HCT116 (cell line): ENCODE measurements at regions not wholly inside any gene's neighbourhood (a gene's known extent, or its start where the extent isn't known, plus 50 kb on each side); places are given as distances from the start of the nearest gene placed in this dataset.

Source experiments
- ATAC-seq: fragments of 200-7000 bp; cut with Tn5 transposase; 2 replicates; pipeline ENCODE4 v1.9.1; 2020; ENCODE audit warnings: mild to moderate bottlenecking, moderate library complexity
- BruUV-seq: library from RNA; stranded (reverse); fragments of 400-500 nt; replicated peaks from 2 replicates; lab custom pipeline; 2021; lab: Mats Ljungman, UMichigan
- CTCF ChIA-PET: fragments of 300-600 bp; sonication (Branson Sonifier 250); formaldehyde crosslinking; loops from one replicate; lab custom pipeline; 2021; ENCODE audit warnings: antibody characterized with exemption; lab: Charles Lee
- POLR2A ChIA-PET: fragments of 300-600, 350-600 bp; sonication (Branson Sonifier 250); formaldehyde crosslinking; loops from one replicate; lab custom pipeline; 2021; ENCODE audit warnings: antibody characterized with exemption; lab: Charles Lee
- RAD21 ChIA-PET, 2 experiments: fragments of 300-600 bp; sonication (Branson Sonifier 250); formaldehyde crosslinking; loops; one replicate each; lab custom pipeline; 2023; ENCODE audit warnings: low total read pairs in 2 of 2; ENCODE audit not compliant: uncharacterized antibody in 2 of 2, unreplicated experiment in 2 of 2, low non-redundant PET in 1 of 2; lab: Charles Lee
- DNase-seq: peaks from one replicate; pipeline ENCODE4 v3.0.0-alpha.2; 2010; ENCODE audit warnings: low read depth, low spot score
- H2AFZ ChIP-seq: fragments of 200-600 bp; shearing (Covaris generic), sonication (generic); 2 replicates; pipeline ENCODE4 v1.6.1; 2017; ENCODE audit warnings: low read depth, mixed run types, mixed read lengths, antibody characterized with exemption, low read length; ENCODE audit not compliant: poor library complexity, severe bottlenecking
- H3K27ac ChIP-seq: 2 replicates; pipeline ENCODE4 v1.5.1; 2012; ENCODE audit warnings: low read depth, low read length
- H3K27me3 ChIP-seq: fragments of 200-600 bp; sonication (generic); 2 replicates; pipeline ENCODE4 v1.6.1; 2016; ENCODE audit warnings: mixed run types, low read length, mixed read lengths; ENCODE audit not compliant: insufficient read depth
- H3K36me3 ChIP-seq, 2 experiments: fragments of 200-500 bp in 1 of 2; fragments of 200-600 bp in 1 of 2; sonication (Bioruptor generic) in 1 of 2; sonication (generic) in 1 of 2; 2 replicates each; pipeline versions ENCODE4 v1.5.1 to v1.6.1; 2014 to 2016; ENCODE audit warnings: low read length in 2 of 2, inconsistent platforms in 1 of 2, mixed read lengths in 1 of 2, mixed run types in 1 of 2; ENCODE audit not compliant: insufficient read depth in 2 of 2, control insufficient read depth in 1 of 2
- H3K4me1 ChIP-seq, 2 experiments: fragments of 200-600 bp in 1 of 2; sonication (generic) in 1 of 2; 2 replicates each; pipeline versions ENCODE4 v1.5.1 to v1.6.1; 2012 to 2017; ENCODE audit warnings: low read length in 2 of 2, inconsistent platforms in 1 of 2, mild to moderate bottlenecking in 1 of 2, mixed read lengths in 1 of 2, mixed run types in 1 of 2, moderate library complexity in 1 of 2; ENCODE audit not compliant: insufficient read depth in 2 of 2, control insufficient read depth in 1 of 2
- H3K4me2 ChIP-seq: fragments of 200-600 bp; sonication (generic); 2 replicates; pipeline ENCODE4 v1.6.1; 2017; ENCODE audit warnings: mixed run types, low read length, mixed read lengths
- H3K4me3 ChIP-seq, 2 experiments: fragments of 200-600 bp in 1 of 2; sonication (generic) in 1 of 2; replicated peaks in 1 of 2; 2 replicates each; pipeline ENCODE4 v1.5.1; 2011 to 2016; ENCODE audit warnings: low read length in 2 of 2, control low read depth in 1 of 2, low read depth in 1 of 2, mild to moderate bottlenecking in 1 of 2, mixed read lengths in 1 of 2, mixed run types in 1 of 2
- H3K79me2 ChIP-seq: fragments of 200-600 bp; sonication (generic); 2 replicates; pipeline ENCODE4 v1.6.1; 2017; ENCODE audit warnings: mild to moderate bottlenecking, mixed run types, low read length, moderate library complexity, mixed read lengths; ENCODE audit not compliant: insufficient read depth
- H3K9ac ChIP-seq: fragments of 200-600 bp; sonication (generic); 2 replicates; pipeline ENCODE4 v1.6.1; 2016; ENCODE audit warnings: low read length, mixed read lengths
- H3K9me2 ChIP-seq: fragments of 200-600 bp; sonication (generic), shearing (Covaris generic); 2 replicates; pipeline ENCODE4 v1.6.1; 2017; ENCODE audit warnings: mixed run types, mild to moderate bottlenecking, moderate library complexity; ENCODE audit not compliant: insufficient read depth
- H3K9me3 ChIP-seq, 2 experiments: fragments of 200-500 bp in 1 of 2; fragments of 200-600 bp in 1 of 2; sonication (Bioruptor generic) in 1 of 2; sonication (generic) in 1 of 2; 2 replicates each; pipeline ENCODE4 v1.6.1; 2014 to 2017; ENCODE audit warnings: low read length in 2 of 2, mixed read lengths in 2 of 2, inconsistent platforms in 1 of 2, low read depth in 1 of 2, mild to moderate bottlenecking in 1 of 2, mixed run types in 1 of 2, moderate library complexity in 1 of 2; ENCODE audit not compliant: control insufficient read depth in 1 of 2, insufficient read depth in 1 of 2
- H4K20me1 ChIP-seq: fragments of 200-600 bp; sonication (generic), shearing (Covaris generic); 2 replicates; pipeline ENCODE4 v1.6.1; 2017; ENCODE audit warnings: mixed run types, mild to moderate bottlenecking, moderate library complexity; ENCODE audit not compliant: insufficient read depth
- ATF3 ChIP-seq: IDR thresholded peaks from 2 replicates; pipeline ENCODE4 v1.6.1; 2012
- CBX3 ChIP-seq: IDR thresholded peaks from 2 replicates; pipeline ENCODE4 v1.6.1; 2012; ENCODE audit warnings: low read depth
- CEBPB ChIP-seq: IDR thresholded peaks from 2 replicates; pipeline ENCODE4 v1.6.1; 2012; ENCODE audit warnings: low read depth
- EGR1 ChIP-seq: IDR thresholded peaks from 2 replicates; pipeline ENCODE4 v1.6.1; 2012; ENCODE audit warnings: low read depth
- EZH2 ChIP-seq: fragments of 200-600 bp; sonication (generic); IDR thresholded peaks from 2 replicates; pipeline ENCODE4 v1.6.1; 2017; ENCODE audit warnings: antibody characterized with exemption, mixed run types
- EZH2phosphoT487 ChIP-seq: fragments of 200-600 bp; IDR thresholded peaks from 2 replicates; pipeline ENCODE4 v1.6.1; 2018; ENCODE audit warnings: antibody characterized with exemption, borderline replicate concordance
- FOSL1 ChIP-seq: IDR thresholded peaks from 2 replicates; pipeline ENCODE4 v1.6.1; 2012; ENCODE audit warnings: low read depth
- JUND ChIP-seq: IDR thresholded peaks from 2 replicates; pipeline ENCODE4 v1.6.1; 2012
- MAX ChIP-seq: IDR thresholded peaks from 2 replicates; pipeline ENCODE4 v1.6.1; 2012
- POLR2A ChIP-seq: IDR thresholded peaks from 2 replicates; pipeline ENCODE4 v1.7.0; 2011; ENCODE audit warnings: borderline replicate concordance; ENCODE audit not compliant: insufficient read depth, insufficient read length; ENCODE audit errors: extremely low read depth
- SP1 ChIP-seq: IDR thresholded peaks from 2 replicates; pipeline ENCODE4 v1.6.1; 2012; ENCODE audit warnings: low read depth
- SRF ChIP-seq: IDR thresholded peaks from 2 replicates; pipeline ENCODE4 v1.6.1; 2012; ENCODE audit warnings: low read depth
- TCF7L2 ChIP-seq: IDR thresholded peaks from 2 replicates; pipeline ENCODE4 v1.7.0; 2011; ENCODE audit warnings: borderline replicate concordance, inconsistent platforms; ENCODE audit not compliant: insufficient read depth, insufficient read length; ENCODE audit errors: extremely low read depth
- YY1 ChIP-seq: IDR thresholded peaks from 2 replicates; pipeline ENCODE4 v1.6.1; 2011; ENCODE audit warnings: low read length, low read depth, moderate library complexity, mild to moderate bottlenecking; ENCODE audit not compliant: insufficient replicate concordance; ENCODE audit errors: extremely low read depth
- ZFX ChIP-seq: fragments of 450-650 bp; IDR thresholded peaks from 2 replicates; pipeline ENCODE4 v1.6.1; 2017
- intact Hi-C: fragments of 100-400 bp; cut with micrococcal nuclease; formaldehyde crosslinking; loops from 2 replicates; pipeline ENCODE4 v1.10.0; 2022

- TF ChIP-seq TCF7L2 (no peak), MAX (no peak), JUND (no peak), ATF3 (no peak), SP1 (no peak), ZFX (no peak), FOSL1 (no peak), EZH2phosphoT487 (no peak)
- TF ChIP-seq, all 23 proteins: peak for 0
Measured at GRCh38 chr13:33537676-33538075, 252.1 kb upstream of the STARD13 start (continued).

- intact Hi-C loops = loop anchor here (5.0 to 10.0 kb wide), 2 partner anchors 814 to 1623 kb away; no protein-coding TSS in a partner anchor
- Histone ChIP-seq H3K79me2 (no peaks in the 10 kb centered on the region), H3K9me2 (no peaks in the 10 kb centered on the region), H2AFZ (no peak overlapping the region), H3K27me3 (no peaks in the 10 kb centered on the region), H3K4me3 (peak overlapping the region; percentile 56 to 61), H3K9ac (peak overlapping the region; percentile 75), H3K36me3 (no peaks in the 10 kb centered on the region), H3K9me3 (no peaks in the 10 kb centered on the region), H3K27ac (peak overlapping the region; percentile 98; the same call in 1 of the 2 replicates), H3K4me1 (peaks cover 19 to 26% of the 10 kb centered on the region in 2 experiments), H3K4me2 (peak overlapping the region; percentile 81), H4K20me1 (no peaks in the 10 kb centered on the region)
- BruUV-seq = no TSS peak
- peak; percentile 3 for TF ChIP-seq POLR2A
- no peak for TF ChIP-seq JUND
- POLR2A ChIA-PET = no interaction called here
- CTCF ChIA-PET = no interaction called here
- ATAC-seq = no peak
- DNase-seq = no peak
- RAD21 ChIA-PET = no interaction called here
Measured at GRCh38 chr13:33541456-33541855, 255.9 kb upstream of the STARD13 start.

GRCh38 chr13:33541962-33542308 lies 256.4 kb upstream of the STARD13 start:
- Histone ChIP-seq H3K4me3 (peak overlapping the region; percentile 56 to 61), H3K4me1 (peaks cover 19 to 26% of the 10 kb centered on the region in 2 experiments), H3K27me3 (no peaks in the 10 kb centered on the region), H3K9ac (peak overlapping the region; percentile 75), H3K9me2 (no peaks in the 10 kb centered on the region), H3K79me2 (no peaks in the 10 kb centered on the region), H2AFZ (no peak overlapping the region), H3K36me3 (no peaks in the 10 kb centered on the region), H4K20me1 (no peaks in the 10 kb centered on the region), H3K4me2 (peak overlapping the region; percentile 81), H3K9me3 (no peaks in the 10 kb centered on the region), H3K27ac (peak overlapping the region; percentile 98)
- TF ChIP-seq SRF (no peak), ATF3 (no peak), JUND (no peak), EGR1 (no peak), YY1 (no peak), EZH2 (no peak), EZH2phosphoT487 (no peak), TCF7L2 (no peak), CBX3 (no peak), CEBPB (no peak)
- TSS peak; percentile 95 for BruUV-seq
- DNase-seq (no peak), ATAC-seq (no peak)
- intact Hi-C loops = loop anchor here (1.0 to 10.0 kb wide), 5 partner anchors 181 to 1623 kb away; partner anchors contain the start of gene PDS5B
- ChIA-PET RAD21 (no interaction called here), CTCF (interaction anchor here (1.6 kb wide), 1 partner anchor 316 kb away, joined by 5 read pairs; no protein-coding TSS in a partner anchor), POLR2A (no interaction called here)
